ENCODE measurements at regions not wholly inside any gene's neighbourhood (a gene's known extent, or its start where the extent isn't known, plus 50 kb on each side); places are given as distances from the start of the nearest gene placed in this dataset.
"Not testable (repeated sequence)": the region's sequence is repeated elsewhere in the genome, so short reads cannot be mapped to it uniquely, and the experiment has no call there.

DNA sequence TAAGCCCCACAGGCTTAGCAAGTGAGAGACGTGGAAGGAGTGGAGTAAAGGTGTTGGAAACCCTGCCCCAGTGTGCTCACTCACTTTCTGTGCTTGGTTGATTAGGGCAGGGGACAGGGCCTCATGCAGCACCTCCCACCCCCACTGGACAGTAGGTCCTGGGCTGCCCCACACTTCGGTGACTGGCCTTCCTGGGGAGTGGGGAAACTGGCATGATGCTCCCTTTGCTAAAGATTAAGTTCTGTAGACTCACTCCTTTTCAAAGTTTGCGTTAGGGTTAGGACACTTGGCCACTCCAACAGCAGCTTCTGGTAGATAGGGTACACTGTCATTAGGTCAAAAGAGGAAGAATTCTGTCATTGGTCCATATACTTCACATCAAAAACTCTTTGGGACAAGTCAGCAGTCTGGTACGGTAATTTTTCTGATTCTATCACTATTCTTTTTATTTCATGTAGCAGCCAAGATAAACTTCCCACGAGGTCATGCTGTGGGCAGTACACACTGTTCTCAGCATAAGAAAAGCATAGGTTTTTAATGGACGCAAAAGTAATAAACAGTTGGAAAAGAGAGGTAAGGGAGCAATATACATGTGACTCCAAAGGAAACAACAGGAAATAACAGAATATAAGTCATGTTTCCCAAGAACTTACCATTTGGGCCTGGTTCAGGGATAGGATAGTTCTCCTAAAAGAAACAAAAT lies 106.6 kb upstream of the TERB2 start:
- DNase-seq (ENCODE audit: low spot score): not testable (repeated sequence)

DNA sequence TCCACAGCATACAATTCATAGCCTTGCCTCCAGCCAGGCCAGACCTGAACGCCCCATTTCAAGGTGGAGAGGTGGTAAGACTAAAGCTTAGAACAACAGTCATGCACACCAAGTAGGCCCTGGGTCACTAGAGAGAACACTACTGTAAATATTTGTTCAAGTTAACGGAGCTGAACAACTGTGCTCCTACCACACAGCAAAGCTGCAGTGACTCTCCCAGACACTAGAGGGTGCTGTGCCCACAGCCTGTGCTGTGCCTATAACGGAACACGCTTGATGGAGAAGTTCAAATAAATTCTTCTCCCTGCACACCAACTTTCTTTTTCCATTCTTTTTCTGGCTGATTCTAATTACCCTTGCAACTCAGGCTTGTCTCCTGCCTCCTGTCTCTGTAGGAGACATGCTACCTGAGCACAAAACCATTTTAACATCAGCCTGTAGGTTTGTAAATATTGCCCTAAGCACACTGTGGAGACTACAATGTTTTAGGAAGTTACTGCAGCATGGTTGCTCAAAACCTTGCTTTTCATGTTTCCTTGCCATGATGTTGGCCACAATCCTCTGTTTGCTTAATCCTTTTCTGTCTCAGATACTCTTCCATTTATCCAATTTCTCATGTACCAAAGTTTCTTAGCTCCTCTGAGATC lies 103.1 kb upstream of the TERB2 start:
- peak; percentile 63 for DNase-seq (ENCODE audit: low spot score)

DNA sequence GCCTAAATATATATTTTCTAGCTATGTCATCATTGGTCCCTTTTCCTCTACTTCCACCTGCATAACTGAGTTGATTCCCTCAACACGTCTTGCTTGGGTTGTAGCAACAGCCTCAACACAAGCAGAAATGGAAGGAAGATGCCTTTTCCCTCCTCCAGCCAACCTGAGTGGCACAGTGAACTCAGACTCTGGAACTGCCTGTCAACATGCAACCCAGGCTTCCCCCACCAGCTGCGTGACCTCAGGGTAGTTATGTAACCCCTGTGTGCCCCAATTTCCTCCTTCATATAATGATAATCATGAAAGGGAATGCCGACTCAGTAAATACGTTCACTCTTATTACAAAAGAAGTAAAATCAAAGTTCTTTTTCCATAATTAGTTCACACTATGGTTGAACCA lies 101.8 kb upstream of the TERB2 start:
- DNase-seq (ENCODE audit: low spot score): not testable (repeated sequence)

DNA sequence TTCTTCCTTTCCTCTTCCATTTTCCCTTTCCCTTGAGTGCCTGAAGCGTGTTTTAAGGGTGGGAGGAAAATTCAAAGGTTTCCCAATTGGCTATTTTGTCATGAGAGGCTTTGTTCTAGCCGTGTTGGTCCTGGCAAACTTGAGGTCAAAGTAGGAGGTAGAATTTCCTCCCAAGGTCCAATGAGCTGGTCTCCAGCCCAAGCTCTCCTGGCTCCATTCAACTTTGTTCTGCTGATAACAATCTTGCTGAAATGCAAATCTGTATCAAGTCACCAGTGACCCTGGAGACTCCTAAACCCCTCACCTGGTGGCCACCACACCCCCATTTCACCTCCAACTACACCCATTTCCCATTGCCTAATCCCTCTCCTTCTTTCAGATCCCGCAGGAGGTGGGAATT lies 100.2 kb upstream of the TERB2 start:
- not testable (repeated sequence) for DNase-seq (ENCODE audit: low spot score)

DNA sequence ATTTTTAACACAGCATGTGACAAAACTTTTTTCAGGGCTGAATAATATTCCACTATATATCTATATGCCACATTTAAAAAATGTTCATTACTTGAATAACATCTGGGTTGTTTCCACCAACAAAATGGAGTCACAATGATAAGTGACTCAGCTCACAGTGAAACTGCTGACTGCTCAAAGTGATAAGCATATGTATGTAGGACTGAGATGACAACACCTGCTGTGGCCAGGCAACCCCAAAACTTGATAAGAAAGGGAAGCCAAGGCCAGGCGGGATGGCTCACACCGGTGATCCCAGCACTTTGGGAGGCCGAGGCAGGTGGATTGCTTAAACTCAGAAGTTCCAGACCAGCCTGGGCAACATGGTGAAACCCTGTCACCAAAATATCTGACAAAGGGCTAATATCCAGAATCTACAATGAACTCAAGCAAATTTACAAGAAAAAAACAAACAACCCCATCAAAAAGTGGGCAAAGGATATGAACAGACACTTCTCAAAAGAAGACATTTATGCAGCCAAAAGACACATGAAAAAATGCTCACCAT lies 99.2 kb upstream of the TERB2 start:
- not testable (repeated sequence) for DNase-seq (ENCODE audit: low spot score)

DNA sequence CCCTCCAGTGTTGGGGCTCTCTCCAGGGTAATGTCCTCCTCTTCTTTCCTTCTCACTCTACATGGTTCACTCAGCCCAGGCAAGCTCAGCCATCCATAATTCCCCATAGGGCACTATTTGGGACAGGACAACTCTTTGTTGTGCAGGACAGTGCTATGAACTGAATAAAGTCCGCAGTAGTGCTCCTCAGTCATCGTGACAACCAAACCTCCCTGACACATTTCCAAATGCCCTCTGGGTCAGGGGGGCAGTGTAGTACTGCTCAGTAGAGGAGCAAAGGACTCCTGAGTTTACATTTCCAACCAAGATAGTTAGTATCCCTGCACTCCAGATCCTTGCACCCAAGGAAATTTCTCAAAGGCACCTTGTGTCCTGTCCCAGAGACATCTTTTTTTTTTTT lies 97.4 kb upstream of the TERB2 start:
- DNase-seq (ENCODE audit: low spot score): not testable (repeated sequence)

DNA sequence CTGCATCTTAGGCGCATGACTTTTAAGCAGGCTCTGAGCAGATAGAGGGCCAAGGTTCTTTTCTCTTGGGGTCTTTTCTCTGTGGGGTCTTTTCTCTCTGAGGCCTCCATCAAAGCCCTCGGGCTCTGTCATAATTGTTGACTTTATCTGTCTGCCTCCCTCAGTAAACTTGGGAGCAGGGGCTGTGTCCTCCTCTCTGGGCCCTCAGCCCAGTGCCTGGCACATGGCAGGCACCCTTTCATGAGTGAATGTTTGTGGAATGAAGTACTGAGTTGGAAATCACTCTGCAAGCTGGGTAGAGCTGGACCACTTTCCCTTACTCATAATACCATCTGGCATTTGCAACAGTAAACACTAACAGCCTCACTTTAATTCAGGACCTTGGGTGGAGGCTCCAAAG lies 96.3 kb upstream of the TERB2 start:
- DNase-seq (ENCODE audit: low spot score): not testable (repeated sequence)

DNA sequence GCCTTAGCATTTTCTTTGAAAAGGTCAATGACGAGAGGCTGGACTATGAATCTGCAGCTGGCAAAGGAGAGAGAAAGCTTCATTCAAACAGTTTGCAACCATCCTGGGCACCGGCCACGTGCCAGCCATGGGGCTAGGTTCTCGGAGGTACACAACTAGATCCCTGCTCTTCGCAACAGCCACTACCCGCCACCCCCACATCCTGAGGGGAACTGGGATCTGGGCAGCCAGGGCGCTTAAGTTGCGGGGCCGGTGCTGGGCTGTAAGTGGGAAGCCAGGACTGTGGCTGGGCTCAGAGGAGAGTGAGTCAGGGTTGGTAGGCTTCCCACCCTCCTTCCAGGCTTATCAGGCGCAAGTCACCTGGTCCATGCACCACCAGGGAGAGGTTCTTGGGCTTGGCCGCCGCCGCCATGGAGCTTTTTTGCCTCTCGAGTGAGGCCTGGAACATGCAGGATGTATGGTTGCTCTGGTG lies 95.0 kb upstream of the TERB2 start:
- DNase-seq (ENCODE audit: low spot score): no peak

DNA sequence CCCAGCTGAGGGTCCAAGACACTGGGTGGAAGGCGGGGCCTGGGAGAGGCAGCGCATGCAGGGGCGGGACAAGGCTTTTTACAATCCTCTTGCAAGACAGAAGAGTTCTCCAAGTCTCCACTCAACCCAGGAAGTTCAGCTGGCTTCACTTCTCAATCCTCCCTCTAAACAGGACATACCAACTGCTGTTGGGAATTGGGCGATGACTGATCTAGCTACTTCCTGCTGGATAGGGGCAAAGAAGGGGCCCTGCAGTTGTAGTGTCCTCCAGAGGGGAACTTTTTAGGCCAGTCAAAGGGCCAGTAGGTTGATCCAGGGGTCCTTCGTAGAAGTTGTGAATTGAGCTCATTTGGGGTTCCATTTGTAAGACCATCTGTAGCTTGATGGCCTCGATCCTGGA lies 94.6 kb upstream of the TERB2 start:
- no peak for DNase-seq (ENCODE audit: low spot score)

DNA sequence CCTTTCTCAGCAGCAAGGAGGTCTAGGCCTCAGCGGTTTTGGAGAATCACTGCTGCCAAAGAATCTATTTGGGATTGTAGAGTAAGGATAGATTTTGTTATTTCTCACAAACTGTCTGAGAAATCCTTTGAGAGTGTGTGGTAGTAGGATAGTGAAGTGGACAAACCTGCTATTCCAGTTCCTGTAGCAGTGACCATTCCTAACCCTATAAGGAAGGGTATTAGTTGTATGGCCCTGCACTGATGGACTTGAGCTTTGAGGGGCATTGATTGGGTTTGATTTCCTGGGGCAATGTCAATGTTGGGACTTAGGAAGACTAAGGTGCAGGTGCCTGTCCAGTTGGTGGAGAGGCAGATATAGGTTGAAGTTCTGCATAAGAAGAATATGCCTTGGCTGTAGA lies 93.6 kb upstream of the TERB2 start:
- DNase-seq (ENCODE audit: low spot score): not testable (repeated sequence)

DNA sequence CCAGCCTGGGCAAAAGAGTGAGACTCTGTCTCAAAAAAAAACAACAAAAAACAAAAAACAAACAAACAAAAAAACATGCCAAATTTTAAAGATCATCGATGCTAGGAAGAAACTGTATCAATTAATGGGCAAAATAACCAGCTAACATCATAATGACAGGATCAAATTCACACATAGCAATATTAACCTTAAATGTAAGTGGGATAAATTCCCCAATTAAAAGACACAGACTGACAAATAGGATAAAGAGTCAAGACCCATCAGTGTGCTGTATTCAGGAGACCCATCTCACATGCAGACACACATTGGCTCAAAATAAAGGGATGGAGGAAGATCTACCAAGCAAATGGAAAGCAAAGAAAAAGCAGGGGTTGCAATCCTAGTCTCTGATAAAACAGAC lies 88.4 kb upstream of the TERB2 start:
- DNase-seq (ENCODE audit: low spot score): not testable (repeated sequence)

DNA sequence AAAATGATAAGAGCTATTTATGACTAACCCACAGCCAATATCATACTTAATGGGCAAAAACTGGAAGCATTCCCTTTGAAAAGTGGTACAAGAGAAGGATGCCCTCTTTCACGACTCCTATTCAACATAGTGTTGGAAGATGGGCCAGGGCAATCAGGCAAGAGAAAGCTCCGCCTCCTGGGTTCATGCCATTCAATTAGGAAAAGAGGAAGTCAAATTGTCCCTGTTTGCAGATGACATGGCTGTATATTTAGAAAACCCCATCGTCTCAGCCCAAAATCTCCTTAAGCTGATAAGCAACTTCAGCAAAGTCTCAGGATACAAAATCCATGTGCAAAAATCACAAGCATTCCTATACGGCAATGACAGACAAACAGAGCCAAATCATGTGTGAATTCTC lies 86.4 kb upstream of the TERB2 start:
- not testable (repeated sequence) for DNase-seq (ENCODE audit: low spot score)

DNA sequence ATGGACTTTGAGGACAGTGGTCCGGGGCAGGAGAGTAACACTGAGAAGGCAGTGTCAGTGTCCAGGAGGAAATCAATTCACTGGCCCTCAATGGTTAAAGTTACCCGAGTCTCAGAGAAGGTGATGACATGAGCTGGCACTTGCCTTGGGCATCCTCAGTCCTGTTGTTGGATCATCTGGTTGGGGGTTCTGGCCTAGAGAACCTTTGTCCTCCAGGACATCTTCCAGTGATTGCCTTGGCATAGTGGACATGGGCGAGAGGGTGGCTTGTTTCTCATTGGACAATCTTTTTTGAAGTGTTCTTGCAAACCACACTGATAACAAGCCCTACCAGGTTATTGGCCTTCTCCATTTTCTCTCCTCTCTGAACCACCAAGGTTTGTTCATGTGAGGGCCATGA lies 83.4 kb upstream of the TERB2 start:
- DNase-seq (ENCODE audit: low spot score): no peak

DNA sequence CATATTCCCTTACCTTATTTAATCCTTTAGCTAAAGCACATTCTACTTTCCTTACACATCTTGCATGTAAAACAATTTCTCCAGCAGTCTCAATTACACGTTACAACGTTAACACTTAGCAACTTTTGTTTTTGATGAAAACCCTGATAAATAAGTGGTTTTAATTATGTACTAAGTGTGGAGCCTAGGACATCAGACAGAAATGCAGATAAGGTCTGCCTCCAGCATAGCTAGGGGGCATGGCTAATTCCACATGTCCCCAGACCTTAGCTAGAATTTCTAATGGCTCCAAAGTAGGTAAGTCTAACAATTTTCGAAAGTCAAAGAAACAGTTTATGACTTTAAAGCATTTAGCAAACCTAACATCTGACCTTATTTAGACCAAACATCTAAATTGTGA lies 77.4 kb upstream of the TERB2 start:
- DNase-seq (ENCODE audit: low spot score): no peak

DNA sequence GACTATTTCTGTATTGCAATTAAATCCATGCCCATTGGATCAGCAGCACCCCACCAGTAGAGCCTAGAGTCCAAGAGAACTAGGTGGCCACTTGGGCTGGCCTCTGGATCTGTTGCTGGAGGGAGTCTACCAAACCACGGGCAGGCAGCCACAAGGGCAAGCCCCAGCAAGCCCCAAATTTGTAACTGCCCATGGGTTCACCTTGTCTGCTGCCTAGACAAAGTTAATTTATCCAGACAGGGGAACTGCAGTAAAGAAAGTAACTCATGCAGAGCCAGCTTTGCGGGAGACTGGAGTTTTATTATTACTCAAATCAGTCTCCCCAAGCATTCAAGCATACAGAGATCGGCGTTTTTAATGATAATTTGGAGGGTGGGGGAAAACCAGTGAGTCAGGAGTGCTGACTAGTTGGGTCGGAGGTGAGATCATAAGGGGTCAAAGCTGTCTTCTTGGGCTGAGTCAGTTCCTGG lies 74.0 kb upstream of the TERB2 start:
- no peak for DNase-seq (ENCODE audit: low spot score)

DNA sequence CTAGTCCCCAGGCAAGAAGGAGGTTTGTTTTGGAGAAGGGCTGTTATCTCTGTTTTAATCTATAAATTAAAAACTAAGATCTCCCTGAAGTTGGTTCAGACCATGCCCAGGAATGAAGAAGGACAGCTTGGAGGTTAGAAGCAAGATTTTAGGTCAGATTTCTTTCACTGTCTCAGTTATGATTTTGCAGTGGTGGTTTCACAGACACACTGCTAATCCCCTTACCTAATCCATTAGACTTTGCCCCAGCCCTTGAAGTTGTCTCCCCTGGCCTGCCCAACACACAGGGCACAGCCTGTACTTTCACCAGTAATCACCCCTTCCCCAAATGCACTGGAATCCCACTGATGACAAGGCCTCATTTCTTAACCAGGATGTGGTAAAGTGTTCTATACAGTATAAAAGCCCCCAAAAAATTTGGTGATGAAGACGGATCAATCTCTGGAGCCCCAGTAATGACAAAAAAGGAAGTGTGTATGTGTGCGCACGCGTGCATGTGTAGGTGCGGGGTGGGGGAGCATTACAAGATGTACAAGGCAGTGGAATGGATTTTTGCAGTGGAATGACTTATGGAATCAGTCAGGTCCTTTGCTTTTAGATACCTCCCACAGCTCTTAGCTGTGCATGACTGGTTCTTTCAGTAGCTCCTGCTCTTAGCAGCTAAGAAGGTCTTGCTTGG lies 73.1 kb upstream of the TERB2 start:
- no peak for DNase-seq (ENCODE audit: low spot score)

DNA sequence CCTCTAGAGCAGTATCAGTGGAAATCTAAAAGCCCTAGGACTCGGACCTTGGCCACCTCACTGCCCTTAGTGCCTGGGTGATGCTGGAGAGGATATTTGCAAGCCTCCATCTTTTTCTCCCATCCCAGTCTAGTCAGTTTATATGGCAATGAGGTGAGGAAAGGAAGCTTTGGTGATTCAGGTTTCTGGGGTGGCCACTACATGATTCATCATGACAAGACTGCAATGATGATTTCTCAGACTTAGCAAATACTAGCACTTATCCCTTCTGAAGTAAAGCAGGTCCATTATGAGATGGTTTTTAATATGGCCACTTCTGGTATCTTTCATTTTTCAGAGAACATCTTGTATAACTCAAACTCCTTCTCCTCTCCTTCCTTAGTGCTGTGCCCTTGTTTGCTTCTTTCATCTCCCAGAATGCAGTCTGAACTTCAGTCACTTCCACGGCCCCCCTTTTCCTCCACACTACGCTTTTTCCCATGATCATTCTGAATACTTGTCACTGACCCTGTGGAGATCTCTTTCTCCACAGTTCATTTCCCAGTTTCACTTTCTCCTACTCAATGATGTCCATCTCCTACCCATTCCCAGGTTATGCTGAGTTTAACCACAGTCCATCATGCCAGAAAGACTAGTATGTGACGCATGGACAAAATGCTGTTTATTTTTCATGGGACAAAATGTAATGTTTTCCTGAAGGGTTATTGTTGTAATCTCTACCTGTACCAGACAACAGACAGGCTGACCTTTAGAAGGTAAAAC lies 57.4 kb upstream of the TERB2 start:
- DNase-seq (ENCODE audit: low spot score): not testable (repeated sequence)

DNA sequence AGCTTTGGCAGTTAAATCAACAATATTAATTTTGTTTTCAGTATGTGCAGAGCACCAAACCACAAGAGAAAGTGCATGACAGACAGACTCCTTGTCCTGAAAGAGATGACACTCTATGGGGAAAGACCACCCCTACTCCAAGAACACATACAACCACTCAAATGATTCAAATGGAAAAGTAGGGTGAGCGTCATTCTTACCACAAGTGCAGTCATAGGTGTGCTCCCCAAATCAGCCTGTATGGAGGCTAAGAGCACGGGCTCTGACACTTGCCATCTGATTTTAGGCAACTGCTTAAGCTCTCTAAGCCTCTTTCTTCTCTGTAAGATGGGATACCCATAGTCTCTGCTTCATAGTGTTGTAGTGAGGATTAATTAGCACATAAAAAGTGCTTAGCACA lies 56.7 kb upstream of the TERB2 start:
- DNase-seq (ENCODE audit: low spot score): not testable (repeated sequence)

DNA sequence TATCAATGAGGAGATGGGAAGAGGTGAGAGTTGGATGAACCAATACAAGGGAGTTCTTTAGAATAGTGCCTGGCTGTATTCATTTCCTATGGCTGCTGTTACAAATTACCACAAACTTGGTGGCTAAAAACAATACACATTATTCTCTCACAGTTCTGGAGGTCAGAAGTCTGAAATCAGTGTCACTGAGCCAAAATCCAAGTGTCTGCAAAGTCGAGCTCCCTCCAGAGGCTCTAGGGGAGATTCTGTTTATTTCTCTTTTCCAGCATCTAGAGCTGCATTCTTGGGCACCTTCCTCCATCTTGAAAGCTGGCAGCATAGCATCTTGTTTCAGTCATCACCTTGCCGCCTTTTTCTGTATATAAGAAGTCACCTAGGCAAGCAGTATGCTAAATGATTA lies 55.7 kb upstream of the TERB2 start:
- not testable (repeated sequence) for DNase-seq (ENCODE audit: low spot score)

DNA sequence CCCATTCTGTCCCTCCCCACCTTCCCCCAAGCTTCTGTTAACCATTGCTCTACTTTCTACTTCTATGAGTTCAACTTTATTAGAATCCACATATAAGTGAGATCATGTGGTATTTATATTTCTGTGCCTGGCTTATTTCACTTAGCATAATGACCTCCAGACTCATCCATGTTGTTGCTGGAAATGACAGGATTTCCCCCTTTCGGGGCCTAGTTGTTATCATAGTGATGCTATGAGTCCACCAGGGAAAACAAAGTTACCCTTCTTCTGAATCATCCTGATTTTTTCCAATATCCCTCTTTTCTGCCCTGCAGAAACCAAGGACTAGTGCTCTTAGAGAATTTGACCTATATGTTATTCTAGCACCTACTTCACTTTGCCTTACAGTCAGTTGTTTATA lies 53.2 kb upstream of the TERB2 start:
- not testable (repeated sequence) for DNase-seq (ENCODE audit: low spot score)

DNA sequence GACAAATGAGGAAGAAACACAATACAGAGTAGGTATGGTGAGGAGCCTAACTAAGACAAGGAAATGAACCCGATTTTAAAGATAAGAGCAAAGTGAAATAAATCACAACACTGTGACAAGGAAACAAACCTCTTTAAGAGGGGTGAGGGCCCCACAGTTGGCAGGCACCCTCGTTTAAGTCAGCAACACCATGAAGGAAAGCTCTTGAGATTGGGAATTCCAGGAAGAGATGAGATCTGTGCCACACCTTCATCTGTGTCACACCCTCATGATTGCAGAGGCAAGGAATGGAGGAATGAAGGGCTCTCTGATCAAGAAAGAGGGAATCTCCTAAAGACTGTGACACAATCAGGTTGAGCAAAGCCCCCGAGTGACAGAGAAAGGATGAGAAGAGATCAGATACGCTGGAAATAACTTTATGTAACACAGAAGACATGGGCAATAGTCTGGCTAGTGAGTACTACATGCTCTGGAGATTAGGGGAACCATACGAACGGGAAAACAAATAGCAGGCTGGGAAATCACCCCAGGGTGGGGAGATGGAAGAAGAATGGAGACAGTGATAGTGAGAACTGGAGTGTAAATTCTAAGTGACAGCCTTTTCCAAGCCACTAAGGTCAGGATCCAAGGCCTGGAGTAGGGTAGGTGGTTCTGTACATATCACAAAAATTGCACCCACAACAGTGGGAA lies 51.7 kb upstream of the TERB2 start:
- DNase-seq (ENCODE audit: low spot score): not testable (repeated sequence)
